Lung (tissue), 11 donors: ENCODE measurements at regions not wholly inside any gene's neighbourhood (a gene's known extent, or its start where the extent isn't known, plus 50 kb on each side); places are given as distances from the start of the nearest gene placed in this dataset.

Experiments
- ATAC-seq: fragments of 200-7000 bp; cut with Tn5 transposase; one replicate; pipeline ENCODE4 v1.9.1; 2020; ENCODE audit warnings: moderate number of reproducible peaks; ENCODE audit not compliant: insufficient read depth, low FRiP score
- DNase-seq, 3 donors: peaks; one replicate each; pipeline ENCODE4 v3.0.0-alpha.2; 2013 to 2017
- H3K27ac ChIP-seq, 2 donors: one replicate each; pipeline ENCODE4 v1.5.1; 2013; ENCODE audit warnings: mild to moderate bottlenecking in 2 of 2, moderate library complexity in 2 of 2, control low read depth in 1 of 2, inconsistent platforms in 1 of 2, low read depth in 1 of 2, low read length in 1 of 2
- H3K27me3 ChIP-seq, 3 donors: one replicate each; pipeline ENCODE4 v1.5.1; 2013; ENCODE audit warnings: low read length in 2 of 3; ENCODE audit not compliant: control insufficient read depth in 3 of 3, insufficient read depth in 3 of 3
- H3K36me3 ChIP-seq, 4 donors: one replicate each; pipeline ENCODE4 v1.5.1; 2013; ENCODE audit warnings: low read length in 4 of 4, mild to moderate bottlenecking in 1 of 4, moderate library complexity in 1 of 4; ENCODE audit not compliant: control insufficient read depth in 4 of 4, insufficient read depth in 4 of 4
- H3K4me1 ChIP-seq, 5 donors: one replicate each; pipeline ENCODE4 v1.5.1; 2013; ENCODE audit warnings: low read length in 5 of 5, mild to moderate bottlenecking in 2 of 5, moderate library complexity in 1 of 5; ENCODE audit not compliant: control insufficient read depth in 5 of 5, insufficient read depth in 5 of 5
- H3K4me3 ChIP-seq: one replicate; pipeline ENCODE4 v1.5.1; 2013; ENCODE audit warnings: mild to moderate bottlenecking, control low read depth, moderate library complexity
- H3K9ac ChIP-seq, 2 donors: one replicate each; pipeline ENCODE4 v1.5.1; 2013; ENCODE audit warnings: low read length in 2 of 2, control low read depth in 1 of 2; ENCODE audit not compliant: insufficient read depth in 1 of 2
- H3K9me3 ChIP-seq, 4 donors: one replicate each; pipeline ENCODE4 v1.5.1; 2013; ENCODE audit warnings: low read length in 3 of 4, mild to moderate bottlenecking in 1 of 4, moderate library complexity in 1 of 4; ENCODE audit not compliant: control insufficient read depth in 4 of 4, insufficient read depth in 3 of 4
- CTCF ChIP-seq: IDR thresholded peaks from 2 replicates; pipeline ENCODE4 v1.5.1; 2012; ENCODE audit warnings: mild to moderate bottlenecking; ENCODE audit errors: control extremely low read depth, extremely low read depth
- WGBS, 2 donors: extraction: QIAGEN DNeasy Blood & Tissue Kit; methylation state at CpG; one replicate each; pipeline ENCODE4 v1.1.7; 2013; 5-methylcytosine and 5-hydroxymethylcytosine counted together
- donor health status: control.
- donor health status: control.
- donor health status: Bipolar disorder and iron deficiency.
- donor health status: healthy.
- donor health status: DM: yes; HTN: yes; CAD: no.

GRCh38 chr4:11133868-11134267, 294.8 kb downstream of the HS3ST1 start:
- TF ChIP-seq CTCF, result no peak
- WGBS, 2 donors, result 86 to 88% methylated on average over 2 of the region's 2 CpGs
- Histone ChIP-seq H3K36me3 (no peaks in the 10 kb centered on the region), H3K9ac (no peak overlapping the region), H3K4me3 (no peak overlapping the region), H3K27ac (no peak overlapping the region), H3K9me3 (no peaks in the 10 kb centered on the region), H3K4me1 (no peaks in the 10 kb centered on the region), H3K27me3 (no peaks in the 10 kb centered on the region)
- ATAC-seq (no peak), DNase-seq (no peak)

- 27 to 30% methylated on average over 1 of the region's 1 CpG for WGBS, 2 donors
- no peak for ATAC-seq
- DNase-seq, result no peak
- no peak overlapping the region for H3K27ac ChIP-seq
- no peaks in the 10 kb centered on the region for H3K4me1 ChIP-seq
- TF ChIP-seq CTCF, result no peak
- no peaks in the 10 kb centered on the region for H3K27me3 ChIP-seq
- no peak overlapping the region for H3K9ac ChIP-seq
- H3K36me3 ChIP-seq, result no peaks in the 10 kb centered on the region
- H3K4me3 ChIP-seq, result no peak overlapping the region
- no peaks in the 10 kb centered on the region for H3K9me3 ChIP-seq
Observed at GRCh38 chr4:11132478-11132877, 296.2 kb downstream of the HS3ST1 start.

- no peaks in the 10 kb centered on the region for H3K9me3 ChIP-seq
- H3K4me1 ChIP-seq, result no peaks in the 10 kb centered on the region
- DNase-seq, result no peak
- no peak for ATAC-seq
- H3K27me3 ChIP-seq, result no peaks in the 10 kb centered on the region
- TF ChIP-seq CTCF, result no peak
- no peak overlapping the region for H3K4me3 ChIP-seq
- H3K9ac ChIP-seq, result no peak overlapping the region
- no peaks in the 10 kb centered on the region for H3K36me3 ChIP-seq
- 94 to 96% methylated on average over 3 of the region's 3 CpGs for WGBS, 2 donors
- H3K27ac ChIP-seq, result no peak overlapping the region
Observed at GRCh38 chr4:11131491-11131890, 297.2 kb downstream of the HS3ST1 start.

- no peak overlapping the region for H3K4me3 ChIP-seq
- no peak for TF ChIP-seq CTCF
- ATAC-seq, result peak; percentile 14
- H3K4me1 ChIP-seq, result no peaks in the 10 kb centered on the region
- 84 to 86% methylated on average over 4 of the region's 4 CpGs for WGBS, 2 donors
- no peaks in the 10 kb centered on the region for H3K9me3 ChIP-seq
- H3K27me3 ChIP-seq, result no peaks in the 10 kb centered on the region
- H3K36me3 ChIP-seq, result no peaks in the 10 kb centered on the region
- H3K9ac ChIP-seq, result no peak overlapping the region
- DNase-seq, result no peak
- no peak overlapping the region for H3K27ac ChIP-seq
Observed at GRCh38 chr4:11130195-11130970, 298.3 kb downstream of the HS3ST1 start.
